DOHH2 (cell line): ENCODE measurements at regions not wholly inside any gene's neighbourhood (a gene's known extent, or its start where the extent isn't known, plus 50 kb on each side); places are given as distances from the start of the nearest gene placed in this dataset.

Experiments
- H3F3A ChIP-seq: fragments of 200-600 bp; sonication (generic), shearing (Covaris generic); 2 replicates; pipeline ENCODE4 v1.6.0; 2016; ENCODE audit warnings: antibody characterized with exemption, mild to moderate bottlenecking; ENCODE audit not compliant: control insufficient read depth, insufficient read depth
- H3K27ac ChIP-seq: fragments of 200-600 bp; sonication (generic); 2 replicates; pipeline ENCODE4 v1.5.1; 2014; ENCODE audit warnings: low read depth, mild to moderate bottlenecking, low read length, moderate library complexity
- H3K27me3 ChIP-seq: fragments of 200-600 bp; sonication (generic); 2 replicates; pipeline ENCODE4 v1.6.1; 2014; ENCODE audit warnings: mild to moderate bottlenecking, low read length, mixed read lengths; ENCODE audit not compliant: control insufficient read depth
- H3K36me3 ChIP-seq: fragments of 200-600 bp; sonication (generic); 2 replicates; pipeline ENCODE4 v1.6.1; 2014; ENCODE audit warnings: mild to moderate bottlenecking, low read length, moderate library complexity, mixed read lengths; ENCODE audit not compliant: control insufficient read depth
- H3K4me1 ChIP-seq: fragments of 200-600 bp; sonication (generic); 2 replicates; pipeline ENCODE4 v1.6.1; 2014; ENCODE audit warnings: mild to moderate bottlenecking, low read length, mixed read lengths; ENCODE audit not compliant: control insufficient read depth
- H3K4me2 ChIP-seq: fragments of 200-600 bp; sonication (generic); 2 replicates; pipeline ENCODE4 v1.6.0; 2014; ENCODE audit warnings: mild to moderate bottlenecking, low read length, moderate library complexity
- H3K4me3 ChIP-seq: fragments of 200-600 bp; sonication (generic); 2 replicates; pipeline ENCODE4 v1.5.1; 2014; ENCODE audit warnings: mild to moderate bottlenecking, low read length, mixed read lengths
- H3K79me2 ChIP-seq: fragments of 200-600 bp; sonication (generic); 2 replicates; pipeline ENCODE4 v1.6.1; 2014; ENCODE audit warnings: mild to moderate bottlenecking, low read length, mixed read lengths; ENCODE audit not compliant: control insufficient read depth
- H3K9me2 ChIP-seq: fragments of 200-600 bp; sonication (generic); replicated peaks from 2 replicates; pipeline ENCODE4 v1.6.1; 2014; ENCODE audit warnings: mild to moderate bottlenecking, low read length, mixed read lengths; ENCODE audit not compliant: control insufficient read depth
- H3K9me3 ChIP-seq: fragments of 200-600 bp; sonication (generic); 2 replicates; pipeline ENCODE4 v1.6.1; 2014; ENCODE audit warnings: antibody characterized with exemption, low read length, mixed read lengths; ENCODE audit not compliant: control insufficient read depth, insufficient read depth
- H4K20me1 ChIP-seq: fragments of 200-600 bp; sonication (generic); 2 replicates; pipeline ENCODE4 v1.6.0; 2014; ENCODE audit warnings: low read depth, mild to moderate bottlenecking, antibody characterized with exemption, low read length, moderate library complexity; ENCODE audit not compliant: control insufficient read depth, insufficient read depth
- EZH2phosphoT487 ChIP-seq: fragments of 200-600 bp; sonication (generic); IDR thresholded peaks from 2 replicates; pipeline ENCODE4 v1.6.1; 2017; ENCODE audit warnings: borderline replicate concordance, mild to moderate bottlenecking, antibody characterized with exemption, low read length, moderate library complexity, mixed read lengths
- TF ChIP-seq, protein P1 (sequence below): fragments of 200-600 bp; sonication (generic); IDR thresholded peaks from one replicate; pipeline ENCODE4 v1.5.1; 2014; ENCODE audit warnings: antibody characterized with exemption, mild to moderate bottlenecking, low read depth, low read length; ENCODE audit not compliant: poor library complexity, severe bottlenecking

DNA sequence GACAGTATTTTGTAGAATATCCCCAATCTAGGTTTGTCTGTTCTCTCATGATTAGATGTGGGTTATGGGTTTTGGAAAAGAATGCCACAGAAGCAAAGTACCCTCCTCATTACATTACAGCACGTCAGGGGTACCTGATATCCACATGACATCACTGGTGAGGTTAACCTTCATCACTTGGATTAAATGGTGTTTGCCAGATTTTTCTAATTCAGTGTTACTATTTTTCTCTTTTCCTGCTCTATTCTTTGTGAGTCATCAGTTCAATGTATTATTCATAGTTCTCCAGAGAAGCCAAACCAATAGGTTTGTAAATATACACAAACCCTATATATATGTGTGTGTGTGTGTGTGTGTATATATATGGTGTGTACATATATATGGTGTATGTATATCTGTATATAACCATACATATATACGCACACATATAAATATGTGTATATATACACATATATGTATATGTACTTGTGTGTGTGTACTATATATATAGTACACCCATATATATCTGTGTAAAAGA, 131.4 kb downstream of the LMNTD1 start:
- TF ChIP-seq, protein P1, sequence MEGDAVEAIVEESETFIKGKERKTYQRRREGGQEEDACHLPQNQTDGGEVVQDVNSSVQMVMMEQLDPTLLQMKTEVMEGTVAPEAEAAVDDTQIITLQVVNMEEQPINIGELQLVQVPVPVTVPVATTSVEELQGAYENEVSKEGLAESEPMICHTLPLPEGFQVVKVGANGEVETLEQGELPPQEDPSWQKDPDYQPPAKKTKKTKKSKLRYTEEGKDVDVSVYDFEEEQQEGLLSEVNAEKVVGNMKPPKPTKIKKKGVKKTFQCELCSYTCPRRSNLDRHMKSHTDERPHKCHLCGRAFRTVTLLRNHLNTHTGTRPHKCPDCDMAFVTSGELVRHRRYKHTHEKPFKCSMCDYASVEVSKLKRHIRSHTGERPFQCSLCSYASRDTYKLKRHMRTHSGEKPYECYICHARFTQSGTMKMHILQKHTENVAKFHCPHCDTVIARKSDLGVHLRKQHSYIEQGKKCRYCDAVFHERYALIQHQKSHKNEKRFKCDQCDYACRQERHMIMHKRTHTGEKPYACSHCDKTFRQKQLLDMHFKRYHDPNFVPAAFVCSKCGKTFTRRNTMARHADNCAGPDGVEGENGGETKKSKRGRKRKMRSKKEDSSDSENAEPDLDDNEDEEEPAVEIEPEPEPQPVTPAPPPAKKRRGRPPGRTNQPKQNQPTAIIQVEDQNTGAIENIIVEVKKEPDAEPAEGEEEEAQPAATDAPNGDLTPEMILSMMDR: no peak
- TF ChIP-seq EZH2phosphoT487: no peak
- no peaks in the 10 kb centered on the region for H3K9me3 ChIP-seq

DNA sequence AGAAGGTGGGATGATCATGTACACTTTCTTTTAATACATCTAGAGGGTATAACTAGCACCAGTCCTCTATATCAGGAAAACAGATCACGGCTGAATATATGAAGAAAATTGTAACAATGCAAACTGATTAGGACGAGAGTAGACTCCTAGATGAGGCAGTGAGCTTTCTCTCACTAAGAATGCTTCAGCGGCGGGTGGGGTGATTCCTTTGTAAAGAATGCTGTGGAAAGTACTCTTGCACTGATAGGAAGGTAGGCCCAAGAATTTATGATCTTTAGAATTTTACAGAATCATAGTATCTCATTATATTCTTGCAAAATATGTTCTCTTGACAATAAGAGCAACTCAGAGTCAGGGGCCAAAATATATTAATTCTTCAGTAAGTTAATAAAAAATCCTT, 133.0 kb downstream of the LMNTD1 start:
- Histone ChIP-seq H3K36me3 (no peaks in the 10 kb centered on the region), H3K4me2 (no peak overlapping the region), H3K4me3 (no peak overlapping the region), H3K27ac (no peak overlapping the region), H3K9me3 (no peaks in the 10 kb centered on the region), H4K20me1 (no peaks in the 10 kb centered on the region), H3K27me3 (peaks cover 3% of the 10 kb centered on the region; the same call in 1 of the 2 replicates), H3K9me2 (no peaks in the 10 kb centered on the region), H3K4me1 (0 out of 2 replicates have a peak, but pooled peaks cover 3% of the 10 kb centered on the region), H3F3A (no peaks in the 10 kb centered on the region), H3K79me2 (no peaks in the 10 kb centered on the region)
- no peak for TF ChIP-seq EZH2phosphoT487
- TF ChIP-seq, protein P1: no peak

More for the DNA sequence above, 131.4 kb downstream of the LMNTD1 start:
- Histone ChIP-seq H4K20me1 (no peaks in the 10 kb centered on the region), H3F3A (no peaks in the 10 kb centered on the region), H3K4me2 (no peak overlapping the region), H3K4me1 (0 out of 2 replicates have a peak, but pooled peaks cover 3% of the 10 kb centered on the region), H3K27ac (no peak overlapping the region), H3K27me3 (peaks cover 3% of the 10 kb centered on the region; the same call in 1 of the 2 replicates), H3K79me2 (no peaks in the 10 kb centered on the region), H3K9me2 (no peaks in the 10 kb centered on the region), H3K36me3 (no peaks in the 10 kb centered on the region), H3K4me3 (no peak overlapping the region)

DNA sequence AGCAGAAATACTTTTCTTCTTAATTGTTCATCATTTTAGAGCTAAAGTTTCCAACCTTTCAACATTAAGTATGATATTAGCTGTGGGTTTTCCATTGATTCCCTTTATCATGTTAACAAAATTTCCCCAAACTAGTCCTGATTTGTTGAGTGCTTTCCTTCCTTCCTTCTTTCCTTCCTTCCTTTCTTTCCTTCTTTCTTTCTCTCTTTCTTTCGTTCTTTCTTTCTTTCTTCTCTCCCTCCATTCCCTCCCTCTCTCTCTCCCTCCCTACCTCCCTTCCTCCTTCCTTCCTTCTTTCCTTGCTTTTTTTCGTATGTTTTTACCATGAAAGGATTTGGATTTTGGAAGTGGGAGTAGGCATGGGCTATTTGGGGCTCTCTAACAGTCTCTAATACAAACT, 133.5 kb downstream of the LMNTD1 start:
- Histone ChIP-seq H3K79me2 (no peaks in the 10 kb centered on the region), H3K27me3 (peaks cover 3% of the 10 kb centered on the region; the same call in 1 of the 2 replicates), H3K4me2 (no peak overlapping the region), H3K27ac (no peak overlapping the region), H3F3A (no peaks in the 10 kb centered on the region), H3K4me1 (0 out of 2 replicates have a peak, but pooled peaks cover 3% of the 10 kb centered on the region), H3K9me2 (no peaks in the 10 kb centered on the region), H3K4me3 (no peak overlapping the region), H4K20me1 (no peaks in the 10 kb centered on the region), H3K9me3 (no peaks in the 10 kb centered on the region), H3K36me3 (no peaks in the 10 kb centered on the region)
- TF ChIP-seq, protein P1: no peak
- TF ChIP-seq EZH2phosphoT487: no peak
